GM23338 (cell line): ENCODE measurements at regions not wholly inside any gene's neighbourhood (a gene's known extent, or its start where the extent isn't known, plus 50 kb on each side); places are given as distances from the start of the nearest gene placed in this dataset.

Experiments
- CREB1 ChIP-seq: fragments of 250-450 bp; sonication (Bioruptor Pico); IDR thresholded peaks from 2 replicates; pipeline ENCODE4 v1.5.0; 2020; ENCODE audit warnings: low read depth, mild to moderate bottlenecking, moderate library complexity
- EZH2 ChIP-seq: fragments of 200-600 bp; sonication (generic); IDR thresholded peaks from one replicate; pipeline ENCODE4 v1.8.0; 2017; ENCODE audit warnings: antibody characterized with exemption, mild to moderate bottlenecking, low read depth; ENCODE audit not compliant: unreplicated experiment
- EZH2phosphoT487 ChIP-seq: fragments of 200-600 bp; sonication (generic); IDR thresholded peaks from one replicate; pipeline ENCODE4 v1.8.1; 2018; ENCODE audit warnings: antibody characterized with exemption; ENCODE audit not compliant: unreplicated experiment
- NANOG ChIP-seq: IDR thresholded peaks from 2 replicates; pipeline ENCODE4 v1.6.1; 2016; ENCODE audit warnings: antibody characterized with exemption, borderline replicate concordance
- REST ChIP-seq: IDR thresholded peaks from one replicate; pipeline ENCODE4 v1.6.1; 2018; ENCODE audit warnings: antibody characterized with exemption; ENCODE audit not compliant: unreplicated experiment
- STAT1 ChIP-seq: IDR thresholded peaks from one replicate; pipeline ENCODE4 v1.6.1; 2016; ENCODE audit warnings: antibody characterized with exemption; ENCODE audit not compliant: unreplicated experiment
- ZNF462 ChIP-seq: fragments of 250-450 bp; sonication (Bioruptor Pico); IDR thresholded peaks from 2 replicates; pipeline ENCODE4 v1.5.0; 2020; ENCODE audit warnings: mild to moderate bottlenecking, moderate library complexity

DNA sequence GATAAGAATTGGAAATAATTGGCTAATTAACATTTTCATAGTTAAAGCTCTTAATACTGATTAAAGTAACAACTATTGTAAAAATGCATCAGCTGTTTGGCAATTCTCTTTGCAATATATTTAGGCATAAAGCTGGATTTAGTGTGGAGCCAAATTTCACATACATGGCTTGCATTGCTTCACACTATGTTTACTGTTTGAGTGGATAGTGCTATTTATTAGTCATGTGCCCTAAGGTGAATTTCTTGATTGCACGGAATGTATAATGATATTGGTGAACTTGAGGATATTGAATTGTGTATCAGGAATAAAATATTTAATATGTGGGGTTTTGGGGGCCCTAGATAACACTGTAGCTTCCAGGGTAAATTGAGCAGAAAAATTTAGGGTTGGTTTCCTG is 100.9 kb downstream of the AASDHPPT start (continued):
- TF ChIP-seq ZNF462 (CRISPR knock-in tag): no peak
- TF ChIP-seq CREB1 (CRISPR knock-in tag): no peak
- no peak for TF ChIP-seq EZH2phosphoT487
- no peak for TF ChIP-seq STAT1
- no peak for TF ChIP-seq REST
- no peak for TF ChIP-seq NANOG
- no peak for TF ChIP-seq EZH2
